ENCODE measurements at regions not wholly inside any gene's neighbourhood (a gene's known extent, or its start where the extent isn't known, plus 50 kb on each side); places are given as distances from the start of the nearest gene placed in this dataset.

DNA sequence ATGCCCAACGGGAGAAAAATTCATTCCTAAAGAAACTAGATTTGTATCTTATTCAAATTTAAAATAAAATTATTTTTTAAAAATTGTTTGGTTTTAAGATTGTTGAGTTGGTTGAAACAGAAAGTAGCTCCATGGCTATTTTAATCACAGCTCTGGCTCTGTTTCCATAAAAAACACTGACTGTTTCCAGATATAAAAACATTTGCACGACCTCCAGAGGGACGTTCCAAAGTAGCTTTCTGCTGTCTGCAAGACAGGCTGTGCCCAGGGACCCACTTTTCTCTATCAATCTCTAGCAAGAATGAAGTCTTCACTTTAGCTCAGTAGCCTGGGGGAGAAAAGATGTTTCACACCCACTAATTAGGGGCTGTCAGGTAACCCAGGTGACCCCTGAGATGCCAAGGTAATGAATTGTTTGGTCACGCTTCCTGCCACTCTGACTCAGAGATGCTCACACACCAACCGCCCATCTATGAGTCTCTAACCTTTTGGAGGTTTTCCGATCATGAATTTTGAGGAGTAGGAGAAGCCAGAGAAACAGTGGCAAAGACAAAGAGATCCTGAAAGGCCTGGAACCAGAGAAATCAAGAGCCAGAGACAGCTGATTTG is 220.1 kb upstream of the SOX9 start:
- DNase-seq (ENCODE audit: low spot score): peak; percentile 92

GRCh38 chr17:71902894-71903506 is 217.8 kb upstream of the SOX9 start:
- peak; percentile 28 for DNase-seq (ENCODE audit: low spot score)

DNA sequence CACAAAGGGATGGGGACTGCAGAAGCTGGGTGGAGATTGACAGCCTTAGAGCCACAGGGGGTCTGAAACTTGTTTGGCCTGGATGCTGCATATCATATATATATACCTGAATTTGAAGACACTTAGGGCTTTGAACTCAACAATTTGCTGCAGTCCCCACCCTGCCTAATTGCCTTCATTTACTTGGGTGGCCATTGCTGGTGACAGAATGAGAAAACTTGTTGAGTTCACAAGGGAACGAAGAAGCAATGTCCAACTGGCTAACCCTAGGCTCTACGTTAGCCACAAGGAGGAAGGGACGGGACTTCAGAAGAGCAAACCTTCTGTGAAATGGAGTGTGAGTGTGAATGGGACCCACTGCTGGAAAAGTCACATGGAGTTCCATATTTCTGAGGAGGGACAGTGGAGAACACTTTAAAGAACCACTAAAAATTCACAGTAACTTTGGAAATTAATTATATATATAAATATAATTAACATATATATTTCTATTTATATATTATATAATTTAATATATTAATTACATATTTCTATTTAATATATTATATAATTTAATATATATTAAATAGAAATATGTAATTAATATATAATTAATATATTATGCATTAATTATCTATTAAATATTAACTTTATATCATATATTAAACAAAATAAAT is 215.3 kb upstream of the SOX9 start:
- DNase-seq (ENCODE audit: low spot score): no peak

GRCh38 chr17:71909155-71909554 is 211.7 kb upstream of the SOX9 start:
- DNase-seq (ENCODE audit: low spot score): no peak

DNA sequence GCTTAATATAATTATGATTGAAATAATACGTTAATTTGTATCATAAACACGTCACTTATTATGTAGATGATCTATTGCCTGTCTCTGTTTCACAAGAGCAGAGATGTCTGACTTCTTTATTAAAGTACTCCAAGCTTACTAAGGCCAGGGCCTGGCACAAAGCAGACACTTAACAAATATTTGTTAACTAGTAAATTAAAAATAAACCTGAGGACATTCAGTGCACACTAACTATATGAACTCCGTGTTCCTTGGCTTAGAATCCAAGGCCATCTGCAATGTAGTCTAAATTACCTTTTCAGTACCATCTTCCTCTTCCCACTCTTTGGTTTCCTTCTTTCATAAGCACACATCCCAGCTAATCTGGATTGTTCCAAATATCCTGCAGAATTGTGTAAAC is 210.8 kb upstream of the SOX9 start:
- no peak for DNase-seq (ENCODE audit: low spot score)

DNA sequence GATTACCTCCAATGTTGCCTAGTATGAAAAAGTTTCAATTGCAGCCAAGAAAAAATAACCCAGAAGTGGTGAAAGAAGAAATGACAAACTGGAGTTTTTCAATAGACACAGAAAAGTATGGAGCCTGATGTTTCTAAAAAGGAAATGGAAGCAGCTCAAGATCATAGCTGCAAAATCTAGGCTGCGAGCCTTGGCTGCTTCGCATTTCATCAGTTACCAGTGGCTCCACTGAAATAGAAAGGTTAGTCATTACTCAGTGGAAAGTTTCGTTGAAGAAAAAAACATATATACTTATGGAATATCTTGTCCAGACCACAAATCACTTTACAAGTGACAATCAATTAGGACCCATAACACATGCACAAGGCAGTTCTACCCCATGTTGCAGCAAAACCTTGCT is 206.8 kb upstream of the SOX9 start:
- DNase-seq (ENCODE audit: low spot score): no peak

GRCh38 chr17:71914812-71915211 is 206.0 kb upstream of the SOX9 start:
- no peak for DNase-seq (ENCODE audit: low spot score)

DNA sequence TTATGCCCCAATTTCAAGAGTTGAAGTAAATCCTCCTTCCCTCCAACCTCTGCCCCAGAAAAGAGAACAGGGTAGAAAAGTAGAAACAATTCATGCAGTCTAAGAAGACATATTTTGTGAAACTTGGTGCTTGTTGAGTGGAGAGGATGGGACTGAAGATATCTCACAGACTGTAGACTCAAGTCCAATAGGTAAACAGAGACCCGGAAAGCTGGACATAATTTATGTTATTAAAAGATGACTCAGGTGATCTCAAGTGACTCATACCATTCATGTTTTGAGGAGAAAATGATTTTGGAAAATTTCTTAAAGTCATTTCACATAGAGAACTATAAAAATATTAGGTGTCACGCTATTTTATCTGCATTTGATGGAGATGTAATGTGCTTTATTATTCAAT is 203.1 kb upstream of the SOX9 start:
- DNase-seq (ENCODE audit: low spot score): no peak

DNA sequence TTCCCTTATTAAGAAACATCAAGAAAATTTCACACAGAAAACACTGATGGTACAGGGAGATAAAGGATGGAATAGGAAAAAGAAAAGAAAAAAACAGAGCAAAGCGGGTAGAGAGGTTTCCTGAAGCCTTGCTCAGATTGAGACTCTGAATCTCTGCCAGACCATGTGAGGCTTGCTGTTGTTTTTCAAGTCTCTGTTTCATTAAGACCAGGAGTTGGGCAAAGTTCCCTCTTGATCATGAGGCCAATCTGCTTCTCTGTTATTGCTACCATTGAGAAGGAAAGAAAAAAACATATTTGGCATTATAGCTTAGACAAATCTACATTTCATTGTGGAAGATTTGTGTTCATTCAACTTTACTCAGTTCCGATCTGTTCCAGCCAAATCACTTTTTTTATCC is 201.6 kb upstream of the SOX9 start:
- no peak for DNase-seq (ENCODE audit: low spot score)

DNA sequence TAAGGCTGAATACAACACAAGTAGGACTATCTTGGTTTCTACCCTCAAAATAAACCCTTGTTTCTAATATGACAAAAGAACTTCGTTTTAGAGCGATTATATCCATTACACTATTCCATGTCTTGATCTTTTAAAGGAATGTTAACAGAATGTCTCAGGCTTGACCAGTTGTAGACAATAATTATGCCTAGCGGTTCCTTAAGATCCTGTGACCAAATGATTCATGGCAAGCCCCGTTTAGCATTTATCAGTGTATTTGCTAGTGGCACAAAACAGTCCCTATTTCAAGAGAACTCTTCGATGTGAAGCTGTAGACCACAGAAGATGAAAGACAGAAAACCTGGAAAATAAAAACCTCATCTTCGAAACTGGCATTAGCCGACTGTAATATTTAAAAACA is 200.9 kb upstream of the SOX9 start:
- DNase-seq (ENCODE audit: low spot score): no peak

DNA sequence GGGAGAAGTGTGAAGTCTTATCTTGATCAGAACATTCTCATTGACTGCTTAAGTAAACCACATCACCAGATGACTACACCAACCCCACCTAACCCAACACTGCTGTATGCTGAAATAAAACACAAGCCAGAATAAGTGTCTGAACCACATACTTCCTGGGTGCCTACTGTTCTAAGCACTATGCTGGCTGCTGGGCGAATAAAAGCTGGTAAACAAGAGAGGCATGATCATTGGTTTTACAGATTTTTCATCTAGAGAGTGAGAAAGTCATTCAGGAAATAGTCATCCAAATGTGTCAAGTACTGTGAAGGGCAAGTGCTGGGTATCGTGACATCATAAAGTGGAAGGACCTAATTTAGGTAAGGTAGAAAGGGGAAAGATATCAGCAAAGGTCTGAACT is 199.0 kb upstream of the SOX9 start:
- peak; percentile 38 for DNase-seq (ENCODE audit: low spot score)

DNA sequence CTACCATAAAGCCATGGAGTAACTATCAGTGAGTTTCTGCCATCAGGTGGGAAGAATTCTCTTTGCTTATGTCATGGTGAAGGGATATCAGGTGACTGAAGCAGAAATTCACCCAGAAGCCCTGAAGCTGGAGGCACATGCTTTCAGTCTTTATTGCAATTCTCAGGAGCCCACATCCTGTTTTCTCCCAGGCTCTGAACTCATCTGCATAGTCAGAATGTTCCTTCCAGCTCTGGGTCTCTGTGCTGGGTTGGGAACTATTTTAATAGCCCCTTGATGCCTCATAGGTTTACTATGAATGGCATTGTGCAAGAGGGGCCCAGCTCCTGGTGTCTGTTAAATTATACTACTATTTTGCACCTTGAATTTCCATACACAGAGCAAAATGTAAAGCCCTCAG is 198.4 kb upstream of the SOX9 start:
- DNase-seq (ENCODE audit: low spot score): peak; percentile 87

DNA sequence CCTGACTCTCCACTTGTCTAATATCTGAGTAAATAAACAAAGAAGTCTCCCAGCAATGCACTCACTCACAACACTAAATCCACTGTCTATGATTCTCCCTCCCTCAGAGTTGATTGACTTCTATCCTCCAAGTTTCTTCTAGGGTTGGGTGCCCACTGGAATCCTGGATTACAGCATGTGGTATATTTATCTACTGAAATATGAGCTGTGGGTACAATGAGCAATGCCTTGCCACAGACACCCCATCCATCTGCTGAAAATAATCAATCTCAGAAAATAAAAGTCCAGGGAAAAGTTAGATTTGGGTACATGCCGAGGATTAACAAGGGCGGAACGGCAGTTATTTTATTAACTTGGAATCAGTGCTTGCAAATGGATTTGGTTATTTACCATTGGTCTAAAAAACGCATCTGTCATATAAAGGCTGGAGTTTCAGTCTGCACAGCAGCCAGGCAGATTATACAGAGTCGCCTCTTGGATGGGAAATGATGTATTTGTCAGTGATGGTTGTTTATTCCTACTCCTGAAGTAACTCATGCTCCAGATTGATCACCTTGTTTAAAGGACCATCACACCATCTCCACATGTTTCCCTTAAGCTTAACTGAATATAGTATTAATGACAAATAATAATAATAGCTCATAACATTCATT is 193.9 kb upstream of the SOX9 start:
- peak; percentile 10 for DNase-seq (ENCODE audit: low spot score)

DNA sequence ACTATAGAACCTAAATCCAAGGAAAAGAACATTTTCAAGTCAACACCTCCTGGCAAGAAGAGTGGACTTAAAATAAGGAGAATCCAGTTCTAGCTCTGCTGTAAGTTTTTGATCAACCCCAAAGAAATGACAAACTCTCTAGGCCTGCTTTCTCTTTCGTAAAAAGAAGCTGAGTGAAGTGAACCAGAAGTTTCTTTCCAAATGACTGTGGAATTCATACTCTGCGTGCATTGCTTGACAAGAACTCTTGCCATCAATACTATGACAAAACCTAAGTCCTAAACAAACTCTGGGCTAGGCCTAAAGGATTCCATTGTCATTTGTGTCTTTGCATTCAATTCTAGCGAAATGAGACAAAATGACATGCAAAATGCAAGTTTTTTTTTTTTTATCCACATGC is 187.5 kb upstream of the SOX9 start:
- no peak for DNase-seq (ENCODE audit: low spot score)

- DNase-seq (ENCODE audit: low spot score): no peak
Measured at GRCh38 chr17:71934520-71934919, 186.3 kb upstream of the SOX9 start.

GRCh38 chr17:71935341-71935740 is 185.5 kb upstream of the SOX9 start:
- no peak for DNase-seq (ENCODE audit: low spot score)

DNA sequence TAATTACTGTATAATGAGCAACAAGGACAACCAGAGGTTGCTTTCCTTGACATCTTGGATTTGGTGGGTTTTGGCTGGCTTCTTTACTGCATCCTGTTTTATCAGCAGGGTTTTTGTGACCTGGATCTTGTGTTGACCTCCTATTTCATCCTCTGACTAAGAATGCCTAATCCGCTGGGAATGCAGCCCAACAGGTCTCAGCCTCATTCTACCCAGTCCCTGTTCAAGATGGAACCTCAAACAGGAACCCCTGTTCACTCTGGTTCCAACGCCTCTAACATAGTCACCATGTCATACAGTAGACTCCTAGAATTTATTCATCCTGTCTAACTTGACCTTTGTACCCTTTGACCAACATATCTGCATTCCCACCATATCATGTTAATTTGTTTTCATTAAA is 183.8 kb upstream of the SOX9 start:
- no peak for DNase-seq (ENCODE audit: low spot score)

- DNase-seq (ENCODE audit: low spot score): no peak
Measured at GRCh38 chr17:71937914-71938313, 182.9 kb upstream of the SOX9 start.

- DNase-seq (ENCODE audit: low spot score): no peak
Measured at GRCh38 chr17:71938340-71939010, 182.3 kb upstream of the SOX9 start.

DNA sequence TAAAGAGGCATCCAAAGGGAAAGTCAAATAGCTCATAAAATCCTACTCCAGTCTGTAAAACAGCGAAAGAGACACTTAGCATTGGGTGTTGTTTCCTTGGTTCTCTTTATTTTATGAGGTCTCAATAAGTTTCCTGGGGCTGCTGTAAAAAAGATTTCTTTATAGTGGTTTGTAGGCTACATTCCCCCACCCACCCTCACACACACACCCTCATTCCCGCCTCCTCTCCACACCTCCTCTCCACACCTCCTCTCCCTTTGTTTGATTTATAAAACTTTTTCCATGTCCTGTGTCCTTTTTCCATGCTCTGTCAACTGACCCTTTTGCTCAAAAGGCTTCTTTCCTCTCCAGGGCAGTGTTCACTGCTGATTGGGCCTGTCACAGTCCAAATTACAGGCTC is 178.9 kb upstream of the SOX9 start:
- no peak for DNase-seq (ENCODE audit: low spot score)

- DNase-seq (ENCODE audit: low spot score): no peak
Measured at GRCh38 chr17:71942626-71943025, 178.2 kb upstream of the SOX9 start.

- DNase-seq (ENCODE audit: low spot score): no peak
Measured at GRCh38 chr17:71948703-71949422, 172.0 kb upstream of the SOX9 start.

Data from A172 (cell line).